GM12878 (cell line): ENCODE measurements at regions not wholly inside any gene's neighbourhood (a gene's known extent, or its start where the extent isn't known, plus 50 kb on each side); places are given as distances from the start of the nearest gene placed in this dataset.

Source experiments
- BHLHE40 ChIP-seq, 2 experiments: fragments of 450-650 bp in 1 of 2; IDR thresholded peaks; 2 replicates each; pipeline ENCODE4 v1.6.1; 2011 to 2017; ENCODE audit warnings: low read depth in 2 of 2, borderline replicate concordance in 1 of 2, improper control_type of control experiment in 1 of 2, low read length in 1 of 2, mild to moderate bottlenecking in 1 of 2
- CEBPB ChIP-seq, 2 experiments: fragments of 150-350 bp in 1 of 2; IDR thresholded peaks; 2 replicates each; pipeline ENCODE4 v1.6.1; 2012 to 2014; ENCODE audit warnings: low read depth in 2 of 2, low read length in 2 of 2, borderline replicate concordance in 1 of 2, inconsistent platforms in 1 of 2
- E4F1 ChIP-seq: fragments of 450-650 bp; IDR thresholded peaks from 2 replicates; pipeline ENCODE4 v1.6.1; 2018; ENCODE audit warnings: borderline replicate concordance, mild to moderate bottlenecking; ENCODE audit not compliant: partially characterized antibody
- JUND ChIP-seq: IDR thresholded peaks from 2 replicates; pipeline ENCODE4 v1.6.1; 2012; ENCODE audit warnings: low read depth, mild to moderate bottlenecking, low read length, improper control_type of control experiment, moderate library complexity
- MTA2 ChIP-seq: fragments of 450-650 bp; IDR thresholded peaks from 2 replicates; pipeline ENCODE4 v1.6.1; 2016; ENCODE audit warnings: low read depth, mild to moderate bottlenecking, moderate library complexity
- POLR2A ChIP-seq: IDR thresholded peaks from 2 replicates; pipeline ENCODE4 v1.6.1; 2011; ENCODE audit warnings: low read depth, mild to moderate bottlenecking, low read length
- POLR2AphosphoS5 ChIP-seq: IDR thresholded peaks from 2 replicates; pipeline ENCODE4 v1.6.1; 2011; ENCODE audit warnings: mild to moderate bottlenecking, low read length, inconsistent platforms
- RAD51 ChIP-seq: fragments of 450-650 bp; IDR thresholded peaks from 2 replicates; pipeline ENCODE4 v1.6.1; 2016; ENCODE audit warnings: moderate library complexity, mild to moderate bottlenecking, inconsistent platforms
- SIN3A ChIP-seq: IDR thresholded peaks from 2 replicates; pipeline ENCODE4 v1.6.1; 2012; ENCODE audit warnings: low read depth, low read length, improper control_type of control experiment
- SMAD1 ChIP-seq: fragments of 450-650 bp; IDR thresholded peaks from 2 replicates; pipeline ENCODE4 v1.6.1; 2018; ENCODE audit warnings: mild to moderate bottlenecking, low read depth; ENCODE audit not compliant: partially characterized antibody
- SREBF1 ChIP-seq: IDR thresholded peaks from 2 replicates; pipeline ENCODE4 v1.6.1; 2012; ENCODE audit warnings: mild to moderate bottlenecking, low read length
- TF ChIP-seq, protein P1 (sequence below), 3 experiments: IDR thresholded peaks in 2 of 3; conservative IDR thresholded peaks in 1 of 3; 2 replicates each; pipeline ENCODE4 v1.5.1; 2011; ENCODE audit warnings: low read depth in 3 of 3, low read length in 3 of 3, mild to moderate bottlenecking in 3 of 3, control low read depth in 2 of 3, moderate library complexity in 2 of 3, inconsistent platforms in 1 of 3, mixed read lengths in 1 of 3; ENCODE audit not compliant: control insufficient read depth in 2 of 3, insufficient read depth in 1 of 3; ENCODE audit errors: extremely low read depth in 1 of 3

DNA sequence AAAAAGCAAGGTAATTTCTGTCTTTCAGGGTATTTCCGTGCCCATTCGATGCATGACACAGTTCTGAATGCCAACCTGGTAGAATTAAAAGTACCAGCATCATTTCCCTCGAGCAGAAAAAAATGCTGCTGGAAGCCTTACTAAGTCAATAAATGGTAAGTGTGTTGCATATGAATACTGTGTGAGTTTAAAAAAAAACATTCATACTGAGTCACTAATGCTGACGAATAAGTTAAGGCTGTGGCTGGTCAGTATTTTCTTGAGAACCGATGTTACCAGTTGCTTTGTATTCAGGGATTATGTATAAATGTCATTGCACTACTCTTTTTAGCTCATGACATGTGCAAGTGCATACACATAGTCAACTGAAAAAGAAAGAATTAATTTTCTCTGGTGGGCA, 710.2 kb downstream of the TRHDE start:
- TF ChIP-seq POLR2A = no peak
- no peak for TF ChIP-seq RAD51
- no peak for TF ChIP-seq JUND
- no peak for TF ChIP-seq CEBPB (IDR thresholded peaks at IDR 0.05; ENCODE audit: borderline replicate concordance in 1 of 2, low read depth in 2 of 2, low read length in 2 of 2)
- TF ChIP-seq, protein P1, sequence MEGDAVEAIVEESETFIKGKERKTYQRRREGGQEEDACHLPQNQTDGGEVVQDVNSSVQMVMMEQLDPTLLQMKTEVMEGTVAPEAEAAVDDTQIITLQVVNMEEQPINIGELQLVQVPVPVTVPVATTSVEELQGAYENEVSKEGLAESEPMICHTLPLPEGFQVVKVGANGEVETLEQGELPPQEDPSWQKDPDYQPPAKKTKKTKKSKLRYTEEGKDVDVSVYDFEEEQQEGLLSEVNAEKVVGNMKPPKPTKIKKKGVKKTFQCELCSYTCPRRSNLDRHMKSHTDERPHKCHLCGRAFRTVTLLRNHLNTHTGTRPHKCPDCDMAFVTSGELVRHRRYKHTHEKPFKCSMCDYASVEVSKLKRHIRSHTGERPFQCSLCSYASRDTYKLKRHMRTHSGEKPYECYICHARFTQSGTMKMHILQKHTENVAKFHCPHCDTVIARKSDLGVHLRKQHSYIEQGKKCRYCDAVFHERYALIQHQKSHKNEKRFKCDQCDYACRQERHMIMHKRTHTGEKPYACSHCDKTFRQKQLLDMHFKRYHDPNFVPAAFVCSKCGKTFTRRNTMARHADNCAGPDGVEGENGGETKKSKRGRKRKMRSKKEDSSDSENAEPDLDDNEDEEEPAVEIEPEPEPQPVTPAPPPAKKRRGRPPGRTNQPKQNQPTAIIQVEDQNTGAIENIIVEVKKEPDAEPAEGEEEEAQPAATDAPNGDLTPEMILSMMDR (IDR thresholded peaks at IDR 0.05 in 2 of 3, conservative IDR thresholded peaks at IDR 0.05 in 1 of 3; ENCODE audit: control insufficient read depth in 2 of 3, extremely low read depth in 1 of 3, insufficient read depth in 1 of 3, low read depth in 3 of 3, low read length in 3 of 3) = no peak
- no peak for TF ChIP-seq SIN3A
- TF ChIP-seq BHLHE40 (IDR thresholded peaks at IDR 0.05; ENCODE audit: borderline replicate concordance in 1 of 2, low read depth in 2 of 2, low read length in 1 of 2) = no peak
- TF ChIP-seq MTA2 = no peak
- no peak for TF ChIP-seq SMAD1
- TF ChIP-seq POLR2AphosphoS5 = no peak
- no peak for TF ChIP-seq E4F1
- TF ChIP-seq SREBF1 = no peak
